Suppressor macrophage treated with lipopolysaccharide for 4 hours (primary cell): ENCODE measurements at regions not wholly inside any gene's neighbourhood (a gene's known extent, or its start where the extent isn't known, plus 50 kb on each side); places are given as distances from the start of the nearest gene placed in this dataset.
A peak's percentile ranks its signal among the peaks of the same experiment; 100 is the strongest.

ENCODE experiments used
- DNase-seq: peaks from one replicate; pipeline ENCODE4 v3.0.0-alpha.2; 2020

GRCh38 chr13:24085662-24086061, 74.9 kb upstream of the SPATA13 start:
- no peak for DNase-seq

GRCh38 chr13:24086642-24087041, 73.9 kb upstream of the SPATA13 start:
- DNase-seq, result no peak

- DNase-seq, result no peak
Observed at GRCh38 chr13:24087605-24088225, 72.8 kb upstream of the SPATA13 start.

DNA sequence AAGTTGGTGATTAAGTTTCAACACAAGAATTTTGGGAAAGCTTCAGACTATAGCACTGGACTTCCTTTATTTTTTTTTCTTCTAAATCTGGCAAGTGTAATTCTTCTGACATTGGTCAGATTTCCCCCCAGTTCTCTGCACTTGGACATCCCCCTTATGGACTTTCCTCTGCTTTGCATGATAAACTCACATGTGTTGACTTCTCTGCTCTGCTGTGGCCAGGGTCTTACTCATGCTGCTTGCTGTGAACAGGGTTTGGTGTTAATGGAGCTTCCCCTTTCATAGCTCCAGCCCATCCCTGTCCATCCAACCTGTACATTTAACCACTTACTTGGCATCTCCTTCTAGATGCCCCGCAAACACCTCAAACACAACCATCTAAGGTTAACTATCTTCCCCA, 70.5 kb upstream of the SPATA13 start:
- DNase-seq, result peak; percentile 35

GRCh38 chr13:24091080-24091479, 69.4 kb upstream of the SPATA13 start:
- DNase-seq, result no peak

DNA sequence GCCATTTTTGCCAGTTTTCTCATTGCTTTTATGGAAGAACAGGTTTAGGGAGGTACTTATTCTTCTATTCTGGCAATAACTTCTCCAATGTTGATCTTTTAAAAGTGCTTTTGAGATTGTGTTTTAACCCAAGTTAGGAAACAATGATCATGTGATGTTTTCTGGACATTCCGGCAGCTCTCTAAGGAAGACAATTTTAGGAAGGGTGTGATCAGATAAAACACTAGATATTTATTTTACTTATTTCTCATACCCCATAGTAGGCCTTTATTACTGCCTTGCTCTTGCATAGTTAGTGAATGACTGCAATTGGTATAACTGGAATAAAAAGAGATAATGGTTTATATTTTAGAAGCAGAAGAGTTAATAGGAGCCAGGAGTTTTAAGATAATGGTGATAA, 68.4 kb upstream of the SPATA13 start:
- no peak for DNase-seq

DNA sequence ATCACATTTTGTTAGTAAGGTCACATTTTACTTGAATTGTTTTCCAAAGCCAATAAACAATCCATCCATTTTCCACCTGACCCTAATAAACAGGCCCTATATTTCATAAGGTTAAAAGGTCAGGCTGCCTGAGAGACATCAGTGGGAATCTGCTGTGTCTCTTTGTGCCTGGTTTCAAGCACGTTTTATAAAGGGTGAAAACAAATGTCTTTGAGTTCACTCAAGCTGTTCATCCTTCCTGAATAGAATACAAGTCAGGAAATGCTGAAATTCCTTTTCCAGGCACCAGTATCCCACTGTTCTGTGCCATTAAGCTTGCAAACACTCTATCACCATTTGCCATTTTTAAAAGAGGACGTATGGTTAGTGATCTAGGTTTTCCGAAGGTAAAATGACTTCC, 67.5 kb upstream of the SPATA13 start:
- DNase-seq, result no peak

DNA sequence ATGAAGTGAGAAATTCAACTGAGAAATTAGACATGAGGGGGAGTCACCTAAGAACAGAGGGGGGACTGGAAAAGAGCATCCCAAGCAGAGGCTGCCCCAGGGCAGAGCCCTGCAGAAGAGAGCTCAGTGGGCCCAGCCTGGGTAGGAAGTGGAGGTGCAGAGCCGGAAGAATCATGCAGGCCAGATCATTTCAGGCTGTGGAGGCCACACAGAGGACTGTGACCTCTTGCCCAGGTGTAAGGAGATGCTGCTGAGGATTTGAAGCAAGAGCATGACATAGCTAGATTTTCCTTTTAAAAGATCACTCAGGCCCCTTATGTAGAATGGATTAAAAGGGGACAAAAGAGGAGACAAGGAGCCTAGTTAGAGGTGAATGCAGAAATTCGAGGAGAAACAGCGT, 63.9 kb upstream of the SPATA13 start:
- no peak for DNase-seq

DNA sequence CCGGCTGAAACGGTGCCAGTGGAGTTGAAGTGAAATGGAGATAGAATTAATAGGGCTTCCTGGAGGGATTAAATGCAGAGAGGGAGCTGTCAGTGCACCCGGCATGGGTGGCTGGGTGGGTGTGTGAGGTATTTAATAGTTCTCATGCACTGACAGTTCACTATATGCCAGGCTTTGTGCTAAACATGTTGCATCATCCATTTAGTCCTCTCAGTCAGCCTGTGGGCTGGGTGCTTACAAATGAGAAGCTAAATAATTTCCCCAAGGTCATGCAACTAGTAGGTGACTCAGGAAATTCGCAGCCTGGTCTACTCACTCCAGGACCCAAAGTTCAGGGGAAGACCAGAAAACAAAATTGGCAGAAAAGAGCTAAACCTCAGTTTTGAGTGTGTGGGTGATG, 63.5 kb upstream of the SPATA13 start:
- DNase-seq, result peak; percentile 58

DNA sequence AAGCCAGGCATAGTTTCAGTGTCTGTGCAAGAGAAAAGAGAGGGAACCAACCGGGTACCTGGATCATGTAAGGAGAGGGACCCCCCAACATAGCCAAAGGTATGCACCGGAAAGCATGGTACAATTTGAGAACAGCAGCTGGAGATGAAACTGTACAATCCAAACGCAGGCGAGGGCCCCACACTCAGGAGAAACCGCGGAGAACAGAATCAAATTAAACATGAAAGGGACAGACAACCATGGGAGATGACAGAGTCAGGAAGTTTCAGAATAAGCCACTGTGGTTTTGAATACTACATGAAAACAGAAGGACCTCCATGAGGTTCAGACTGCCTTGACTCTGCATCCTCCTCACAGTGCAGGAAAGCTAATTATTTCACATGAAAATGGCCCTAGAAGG, 62.9 kb upstream of the SPATA13 start:
- no peak for DNase-seq

DNA sequence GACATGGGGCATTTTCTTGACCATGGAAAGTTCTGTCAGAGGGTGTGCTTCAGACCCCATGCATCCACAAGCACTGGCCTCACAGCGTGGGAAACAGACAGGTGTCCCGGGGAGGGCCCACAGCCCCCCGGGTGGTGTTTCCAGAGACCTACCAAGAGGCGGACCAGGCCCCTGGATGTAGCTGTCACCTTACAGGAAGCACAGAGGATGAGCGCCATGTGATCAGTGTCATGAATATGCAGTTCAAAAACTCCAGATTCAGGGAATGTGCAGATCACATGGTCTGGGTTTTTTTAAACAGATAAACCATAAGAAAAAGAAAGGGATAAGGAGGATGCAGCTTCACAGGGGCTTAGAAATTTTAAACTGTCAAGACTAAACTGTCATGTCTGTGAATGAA, 61.0 kb upstream of the SPATA13 start:
- DNase-seq, result no peak

DNA sequence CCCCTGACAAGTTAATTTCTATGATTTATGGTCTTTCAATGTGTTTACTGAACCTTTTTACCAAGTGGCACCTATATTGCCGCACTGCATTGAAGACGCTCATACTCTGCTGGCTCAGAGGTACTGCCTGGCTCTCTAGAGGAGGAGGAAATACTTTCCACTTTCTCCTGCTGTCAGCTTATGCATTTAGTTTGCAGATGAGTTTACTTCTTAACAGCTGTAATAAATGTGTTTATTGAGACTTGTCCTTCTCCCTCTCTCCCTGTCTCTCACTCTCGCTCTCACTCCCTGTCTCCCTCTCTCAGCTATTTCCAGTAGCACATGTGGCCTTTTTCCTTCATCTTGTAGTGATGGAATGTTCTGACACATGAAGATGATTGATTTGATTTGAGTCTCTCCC, 60.3 kb upstream of the SPATA13 start:
- no peak for DNase-seq

DNA sequence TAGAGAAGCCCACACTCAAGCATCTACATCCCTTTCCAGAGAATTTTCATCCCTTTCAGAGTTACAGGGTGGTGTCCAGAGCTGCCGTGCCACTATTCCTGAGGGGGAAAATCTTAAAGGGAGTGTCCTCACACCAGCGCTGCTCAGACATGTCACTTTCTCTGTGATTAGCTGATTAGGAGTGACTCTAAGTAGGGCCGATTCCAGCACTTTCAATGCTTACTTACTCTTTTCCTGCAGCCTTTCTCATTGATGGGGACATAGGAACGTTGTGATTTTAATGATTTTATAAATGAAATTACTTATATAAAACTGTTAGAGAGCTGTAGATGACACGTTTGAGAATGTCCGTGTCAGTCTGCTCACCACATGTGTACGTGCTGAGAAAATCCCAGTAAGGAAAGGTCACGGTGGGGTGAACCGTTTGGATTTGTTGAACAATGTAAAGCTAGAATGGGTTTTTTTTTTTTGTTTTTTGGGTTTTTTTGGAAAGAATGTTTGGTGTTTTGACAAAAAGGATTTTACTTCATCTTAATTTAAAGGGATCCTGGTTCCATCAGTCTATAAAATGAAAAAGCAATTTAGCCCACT, 56.6 kb upstream of the SPATA13 start:
- DNase-seq, result no peak

GRCh38 chr13:24104723-24105122, 55.8 kb upstream of the SPATA13 start:
- no peak for DNase-seq

- DNase-seq, result no peak
Observed at GRCh38 chr13:24106429-24106828, 54.1 kb upstream of the SPATA13 start.

GRCh38 chr13:24107955-24108614, 52.4 kb upstream of the SPATA13 start:
- no peak for DNase-seq

- DNase-seq, result no peak
Observed at GRCh38 chr13:24108615-24108965, 51.9 kb upstream of the SPATA13 start.

DNA sequence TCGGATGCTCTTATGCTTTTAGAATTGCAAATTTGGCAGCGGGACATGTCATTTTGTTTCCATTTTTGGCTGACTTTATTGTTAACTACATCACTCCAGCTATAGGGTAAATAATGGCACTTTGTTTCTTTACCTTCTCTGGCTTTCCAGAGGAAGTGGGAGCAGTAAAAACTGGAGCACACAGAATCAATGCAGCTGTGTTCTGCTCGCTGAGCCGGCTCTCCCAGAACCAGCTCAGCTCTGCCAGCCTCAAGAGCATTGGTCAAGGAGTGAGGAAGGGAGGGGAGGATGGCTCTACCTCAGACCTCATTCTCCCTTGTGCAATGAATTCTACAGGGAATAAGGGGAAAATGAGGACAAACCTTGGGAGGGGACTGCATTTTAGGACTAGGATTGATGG, 50.5 kb upstream of the SPATA13 start:
- no peak for DNase-seq
